HG03025 (cell line): ENCODE measurements at regions not wholly inside any gene's neighbourhood (a gene's known extent, or its start where the extent isn't known, plus 50 kb on each side); places are given as distances from the start of the nearest gene placed in this dataset.

Source experiments
- ATAC-seq: cut with Tn5 transposase; IDR thresholded peaks from one replicate; pipeline ENCODE4 v1.9.1; 2021; ENCODE audit warnings: mild to moderate bottlenecking, moderate library complexity; ENCODE audit not compliant: unreplicated experiment, low FRiP score

- no peak for ATAC-seq
These were observed 1101.7 kb upstream of the GHITM start for GRCh38 chr10:83037653-83038052.

DNA sequence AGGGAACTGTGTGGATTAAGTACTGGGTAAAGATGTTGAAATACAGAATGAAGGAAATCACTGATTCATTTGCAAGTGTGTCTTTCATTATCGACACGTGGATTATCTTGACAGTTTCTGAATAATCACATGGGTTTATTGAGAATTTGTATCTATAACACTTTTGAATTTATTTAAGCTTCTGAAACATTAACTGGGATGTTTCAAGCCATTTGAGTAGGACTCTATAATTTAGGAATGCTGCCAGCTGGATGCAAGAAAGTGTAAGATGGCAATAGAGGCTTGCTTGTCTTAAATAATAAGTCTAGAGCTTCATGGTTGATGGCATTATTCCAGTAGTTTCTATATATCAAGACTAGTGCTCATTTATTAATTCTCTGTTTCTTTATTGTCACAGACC lies 1100.7 kb upstream of the GHITM start:
- no peak for ATAC-seq

DNA sequence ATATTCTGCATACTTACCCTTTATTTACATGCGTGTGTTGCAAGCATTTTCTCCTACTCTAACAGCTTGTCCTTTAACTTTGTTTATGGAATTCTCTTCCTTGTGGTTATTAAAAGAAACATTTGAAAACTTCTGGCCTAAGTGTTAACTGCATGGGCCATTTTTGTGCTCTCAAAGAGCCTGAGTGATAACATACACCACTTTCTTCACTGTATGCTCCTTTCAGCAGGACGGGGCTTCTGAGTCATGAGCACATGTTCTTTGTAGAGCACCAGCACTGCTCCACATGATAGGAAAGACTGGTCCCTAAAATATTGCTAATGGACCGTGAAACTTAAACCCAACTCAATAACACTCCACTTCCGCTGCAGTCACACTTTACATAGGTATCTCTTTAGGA lies 1093.6 kb upstream of the GHITM start:
- ATAC-seq, result no peak

DNA sequence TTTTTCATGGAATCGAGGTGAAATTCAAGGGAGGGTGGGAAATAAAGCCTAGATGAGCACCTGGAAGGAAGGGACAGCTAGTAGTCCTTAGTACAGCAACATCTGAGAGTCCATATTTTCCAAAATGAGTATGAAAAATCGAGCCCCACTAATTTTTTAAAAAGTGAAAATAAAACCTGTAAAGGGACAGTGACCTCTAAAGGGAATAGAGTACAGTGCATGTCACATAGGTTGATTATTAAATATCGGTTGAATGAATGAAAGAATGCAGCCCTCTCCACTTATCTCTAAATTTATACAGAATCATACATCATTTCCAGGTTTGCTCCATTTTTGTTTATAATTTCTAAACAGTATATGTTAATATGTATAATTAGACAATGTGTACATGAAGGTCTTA lies 1088.5 kb upstream of the GHITM start:
- no peak for ATAC-seq

DNA sequence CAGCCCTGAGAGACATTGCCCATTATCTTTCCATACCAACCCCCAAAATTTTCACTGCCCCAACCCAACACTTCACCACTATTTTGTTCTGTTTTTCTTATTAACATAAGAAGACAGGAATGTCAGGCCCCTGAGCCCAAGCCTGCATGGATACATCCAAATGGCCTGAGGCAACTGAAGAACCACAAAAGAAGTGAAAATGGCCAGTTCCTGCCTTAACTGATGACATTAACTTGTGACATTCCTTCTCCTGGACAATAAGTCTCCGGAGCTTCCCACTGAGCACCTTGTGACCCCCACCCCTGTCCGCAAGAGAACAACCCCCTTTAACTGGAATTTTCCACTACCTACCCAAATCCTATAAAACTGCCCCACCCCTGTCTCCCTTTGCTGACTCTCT lies 1076.4 kb upstream of the GHITM start:
- ATAC-seq, result no peak

- no peak for ATAC-seq
These were observed 1065.8 kb upstream of the GHITM start for GRCh38 chr10:83073472-83073871.

- no peak for ATAC-seq
These were observed 1064.1 kb upstream of the GHITM start for GRCh38 chr10:83075016-83075814.

DNA sequence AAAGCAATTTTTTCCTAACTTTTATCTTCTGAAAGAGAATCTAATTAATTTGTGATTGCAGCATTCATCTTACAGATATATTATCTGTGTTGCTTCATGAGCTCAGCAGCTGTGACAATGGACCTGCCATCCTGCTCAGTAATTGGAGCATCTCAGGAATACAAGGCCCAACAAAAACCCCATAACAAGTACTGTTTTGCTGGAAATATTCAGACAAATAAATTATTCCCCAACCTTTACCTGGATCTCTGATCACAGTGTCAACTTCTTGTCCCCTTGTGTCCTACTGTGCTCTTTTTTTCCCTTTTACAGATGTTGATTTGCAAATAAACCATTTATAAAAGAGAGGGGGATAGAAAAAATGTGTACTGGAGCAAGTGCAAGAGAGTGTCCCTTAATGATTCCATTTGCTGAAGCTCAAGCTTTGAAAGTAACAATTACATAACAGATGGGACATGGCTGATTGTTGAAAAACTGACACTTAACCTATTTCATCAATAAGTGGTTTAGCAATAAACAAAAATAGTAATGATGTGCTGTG lies 1063.4 kb upstream of the GHITM start:
- no peak for ATAC-seq

- ATAC-seq, result no peak
These were observed 1062.9 kb upstream of the GHITM start for GRCh38 chr10:83076443-83076842.

DNA sequence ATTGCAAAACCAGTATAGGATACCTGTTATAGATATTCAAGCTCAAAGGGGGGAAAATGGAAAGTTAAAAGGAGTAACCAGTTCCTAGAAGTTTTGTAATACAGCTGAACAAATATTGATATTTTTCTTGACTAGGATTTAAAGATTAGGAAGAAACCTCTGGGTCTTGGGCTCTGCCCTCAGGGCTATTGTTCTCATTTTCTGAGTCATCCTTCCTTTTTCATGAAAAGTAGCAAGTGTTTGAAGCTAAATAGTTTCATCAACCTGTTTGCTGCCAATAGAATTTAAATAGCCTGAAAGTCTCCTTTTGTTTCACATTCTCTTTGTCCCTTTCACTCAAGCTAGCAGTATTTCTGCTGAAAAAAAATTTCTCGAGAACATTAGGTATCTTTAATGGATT lies 1061.1 kb upstream of the GHITM start:
- no peak for ATAC-seq

DNA sequence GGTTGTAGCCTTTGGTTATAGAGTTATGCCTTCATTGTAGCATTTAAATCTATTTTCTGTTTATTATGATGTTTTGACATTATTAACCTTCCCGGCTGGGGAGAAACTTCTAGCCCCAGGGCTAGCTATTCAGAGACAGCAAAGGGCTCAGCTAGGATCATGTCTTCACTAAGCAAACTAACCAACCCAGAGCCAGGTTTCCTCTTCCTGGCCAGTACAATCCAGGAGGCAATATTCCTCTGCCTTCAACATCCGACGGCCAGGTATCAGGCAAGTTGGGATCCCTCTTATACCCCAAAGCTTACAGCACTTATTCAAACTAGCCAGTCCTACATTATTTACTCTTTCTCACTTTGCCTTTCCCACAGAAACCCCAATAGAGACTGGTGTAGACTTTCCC lies 1060.7 kb upstream of the GHITM start:
- ATAC-seq, result no peak

- ATAC-seq, result no peak
These were observed 1055.5 kb upstream of the GHITM start for GRCh38 chr10:83083831-83084230.

- ATAC-seq, result no peak
These were observed 1050.0 kb upstream of the GHITM start for GRCh38 chr10:83089335-83089734.

DNA sequence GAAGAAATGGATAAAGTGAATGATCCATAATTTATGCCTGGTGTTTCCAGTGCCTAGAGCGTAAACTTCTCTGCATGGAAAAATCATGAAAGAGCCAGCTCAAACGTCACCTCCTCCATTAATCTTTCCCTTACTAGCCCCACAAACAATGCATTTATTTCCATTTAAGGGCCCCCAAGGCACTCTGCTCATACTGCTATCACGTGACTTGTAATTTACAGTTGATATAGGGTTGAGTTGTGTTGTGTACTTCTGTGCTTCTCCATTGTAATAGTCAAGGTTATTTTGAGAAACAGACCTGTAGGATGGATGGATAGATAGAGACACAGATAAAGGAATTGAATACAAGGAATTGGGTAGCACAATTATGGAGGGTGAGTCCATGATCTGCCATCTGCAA lies 1034.7 kb upstream of the GHITM start:
- no peak for ATAC-seq

DNA sequence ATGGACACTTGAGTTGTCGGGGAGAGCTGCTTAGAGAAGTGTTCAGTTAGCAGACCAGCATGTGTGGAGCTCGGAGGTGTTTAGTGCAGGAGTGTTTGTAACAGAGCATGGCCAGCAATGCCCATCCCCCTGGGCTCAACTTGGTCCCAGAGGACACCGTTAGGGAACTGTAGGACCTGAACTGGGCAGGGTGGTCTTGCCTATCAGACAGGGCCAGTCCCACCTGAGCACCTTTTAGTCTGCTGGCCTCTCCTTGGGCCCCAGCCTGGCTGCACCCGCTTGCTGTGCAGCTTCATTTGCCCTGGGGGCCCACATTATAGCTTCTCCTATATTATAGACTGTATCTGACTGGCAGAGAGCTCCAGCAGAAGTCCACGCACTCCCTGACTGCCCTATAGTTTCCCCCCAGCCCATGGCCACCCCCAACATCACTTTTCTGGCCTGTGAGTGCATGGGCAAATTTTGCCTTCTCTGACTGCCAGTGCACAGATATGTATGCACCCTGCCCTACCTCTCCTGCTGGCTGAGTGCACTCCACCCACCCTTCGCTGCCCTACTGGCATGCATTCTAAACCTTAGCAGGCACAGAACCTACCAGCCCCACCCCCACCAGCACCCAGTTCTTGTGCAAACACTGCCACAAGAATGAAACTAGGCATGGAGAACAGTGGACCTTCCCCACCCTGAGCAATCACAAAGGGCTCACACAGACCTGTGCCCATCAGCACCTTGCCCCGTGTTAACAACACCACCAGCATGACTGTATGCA lies 1030.6 kb upstream of the GHITM start:
- ATAC-seq, result no peak

GRCh38 chr10:83119346-83119745 lies 1020.0 kb upstream of the GHITM start:
- ATAC-seq, result no peak

DNA sequence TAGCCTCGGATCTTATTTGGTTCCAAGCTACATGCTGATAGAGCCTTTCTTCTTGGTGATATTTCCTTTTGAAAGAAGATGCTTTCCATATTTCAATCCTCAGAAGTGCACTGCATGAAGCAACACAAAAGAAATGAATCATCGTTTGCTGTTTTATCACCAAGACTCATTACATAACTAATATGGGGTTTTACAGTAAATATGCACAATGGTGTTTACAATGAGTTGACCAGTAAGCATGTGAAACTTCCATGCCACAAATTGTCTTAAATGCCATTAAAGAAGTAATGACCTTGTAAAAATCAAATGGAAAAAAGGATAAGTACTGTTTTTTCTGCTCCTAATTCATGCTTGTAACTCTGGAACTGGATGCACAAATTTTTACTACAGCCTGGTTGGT lies 1017.0 kb upstream of the GHITM start:
- no peak for ATAC-seq

DNA sequence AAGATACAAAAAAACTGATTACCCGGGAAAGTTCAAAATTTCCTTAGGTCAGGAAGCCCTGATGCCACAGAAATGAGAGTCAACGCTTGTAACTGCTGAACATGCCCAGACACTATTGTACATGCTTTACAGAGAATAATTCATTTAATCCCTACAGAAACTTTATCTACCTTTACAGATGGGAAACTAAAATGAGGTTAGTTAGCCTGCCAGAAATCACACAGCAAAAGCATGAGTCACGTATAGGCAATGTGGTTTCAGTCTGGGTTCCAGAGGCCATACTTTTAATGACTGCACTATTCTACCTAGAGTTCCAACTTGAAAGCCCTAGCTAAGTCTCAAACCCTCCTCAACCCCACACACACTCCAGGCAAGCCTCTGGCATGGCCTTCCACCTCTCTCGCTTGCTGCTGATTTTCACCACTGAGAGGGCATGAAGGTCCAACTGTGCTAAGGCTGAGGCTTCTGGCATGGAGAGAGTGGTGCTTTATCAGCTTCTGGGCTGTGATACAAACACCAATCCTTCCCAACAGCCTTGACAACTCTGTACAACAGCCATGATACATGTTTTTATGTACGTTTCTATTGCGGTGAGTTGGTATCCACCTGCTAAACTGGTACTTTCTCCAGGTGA lies 1011.2 kb upstream of the GHITM start:
- ATAC-seq, result no peak

GRCh38 chr10:83140811-83141210 lies 998.5 kb upstream of the GHITM start:
- ATAC-seq, result no peak

DNA sequence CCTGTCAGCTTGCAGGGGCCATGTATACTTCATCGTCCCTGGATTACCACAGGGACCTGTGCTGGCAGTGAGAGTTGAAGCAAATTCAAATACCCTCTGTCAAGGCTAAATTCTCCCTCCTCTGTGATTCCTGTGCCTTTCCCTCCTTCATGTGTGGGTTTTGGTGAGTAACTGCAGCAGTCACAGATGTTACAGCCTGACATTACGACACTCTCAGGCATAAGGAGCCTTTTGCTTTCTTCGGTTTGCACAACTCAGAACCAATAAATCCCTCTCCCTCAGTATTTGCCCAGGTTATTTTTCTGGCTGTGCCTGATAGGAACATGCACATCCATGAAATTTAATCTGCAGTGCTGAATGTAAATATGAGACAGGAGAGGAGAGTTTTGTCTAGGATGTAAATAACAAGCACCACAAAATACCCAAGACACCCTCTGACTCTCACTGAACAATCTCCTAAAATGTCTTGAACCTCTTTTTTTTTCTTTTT lies 997.2 kb upstream of the GHITM start:
- no peak for ATAC-seq

DNA sequence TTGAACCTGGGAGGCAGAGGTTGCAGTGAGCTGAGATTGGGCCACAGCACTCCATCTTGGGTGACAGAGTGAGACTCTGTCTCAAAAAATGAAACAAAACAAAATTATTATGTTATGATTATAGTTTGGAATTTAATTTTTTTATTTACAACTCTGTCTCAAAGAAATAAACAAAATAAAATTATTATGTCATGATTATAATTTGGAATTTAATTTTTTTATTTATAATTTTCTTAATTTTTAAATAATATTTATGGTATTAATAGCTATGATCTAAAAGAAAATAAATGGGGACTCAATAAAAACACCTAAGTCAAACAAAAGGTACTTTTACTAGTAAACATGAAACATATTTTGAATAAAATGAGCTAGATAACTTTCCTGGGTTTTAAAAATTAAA lies 994.8 kb upstream of the GHITM start:
- no peak for ATAC-seq
